Muscle layer of duodenum (tissue), 2 donors: ENCODE measurements at regions not wholly inside any gene's neighbourhood (a gene's known extent, or its start where the extent isn't known, plus 50 kb on each side); places are given as distances from the start of the nearest gene placed in this dataset.

Experiments
- H3K27ac ChIP-seq: one replicate; pipeline ENCODE4 v1.7.0; 2013; ENCODE audit warnings: mild to moderate bottlenecking, low read length
- H3K27me3 ChIP-seq: one replicate; pipeline ENCODE4 v1.7.0; 2013; ENCODE audit warnings: low read depth, mild to moderate bottlenecking, control low read depth, low read length
- H3K36me3 ChIP-seq, 2 donors: one replicate each; pipeline ENCODE4 v1.7.0; 2013; ENCODE audit warnings: low read length in 2 of 2, control low read depth in 1 of 2, mild to moderate bottlenecking in 1 of 2; ENCODE audit not compliant: insufficient read depth in 2 of 2, control insufficient read depth in 1 of 2
- H3K4me1 ChIP-seq, 2 donors: one replicate each; pipeline ENCODE4 v1.7.0; 2013; ENCODE audit warnings: low read length in 2 of 2, mild to moderate bottlenecking in 2 of 2, control low read depth in 1 of 2, moderate library complexity in 1 of 2; ENCODE audit not compliant: insufficient read depth in 2 of 2, control insufficient read depth in 1 of 2
- H3K4me3 ChIP-seq, 2 donors: one replicate each; pipeline ENCODE4 v1.7.0; 2013; ENCODE audit warnings: low read length in 2 of 2, low read depth in 1 of 2, mild to moderate bottlenecking in 1 of 2
- H3K9me3 ChIP-seq, 2 donors: one replicate each; pipeline ENCODE4 v1.7.0; 2013; ENCODE audit warnings: low read length in 2 of 2, control low read depth in 1 of 2, mild to moderate bottlenecking in 1 of 2; ENCODE audit not compliant: control insufficient read depth in 1 of 2
- donor health status: healthy.

DNA sequence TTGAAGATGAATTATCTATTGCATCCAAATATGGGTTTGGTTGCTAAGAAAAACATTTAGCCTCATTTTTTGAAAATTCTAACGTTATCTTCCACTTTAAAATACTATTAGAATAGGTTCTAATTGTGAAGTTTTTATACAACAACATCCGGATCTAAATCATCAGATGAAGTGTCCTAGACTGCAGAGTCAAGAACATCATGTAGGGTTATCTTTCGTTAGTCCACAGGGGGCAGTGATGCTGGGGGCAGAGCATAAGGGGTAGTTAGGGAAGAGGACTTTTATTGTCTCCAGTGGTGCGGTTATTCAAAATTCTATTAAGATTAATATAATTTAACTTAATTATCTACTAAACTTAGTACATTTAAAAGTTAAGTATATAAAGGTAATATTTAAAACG, 990.6 kb upstream of the PHF14 start:
- no peak overlapping the region for H3K4me3 ChIP-seq
- H3K9me3 ChIP-seq, result peaks cover 0 to 6% of the 10 kb centered on the region in 2 donors
- no peak overlapping the region for H3K27ac ChIP-seq
- H3K4me1 ChIP-seq, result no peaks in the 10 kb centered on the region
- no peaks in the 10 kb centered on the region for H3K36me3 ChIP-seq
- H3K27me3 ChIP-seq, result no peaks in the 10 kb centered on the region

- Histone ChIP-seq H3K4me3 (no peak overlapping the region), H3K36me3 (no peaks in the 10 kb centered on the region), H3K27ac (no peak overlapping the region)
These were observed 958.0 kb upstream of the PHF14 start for GRCh38 chr7:10015687-10016086.

DNA sequence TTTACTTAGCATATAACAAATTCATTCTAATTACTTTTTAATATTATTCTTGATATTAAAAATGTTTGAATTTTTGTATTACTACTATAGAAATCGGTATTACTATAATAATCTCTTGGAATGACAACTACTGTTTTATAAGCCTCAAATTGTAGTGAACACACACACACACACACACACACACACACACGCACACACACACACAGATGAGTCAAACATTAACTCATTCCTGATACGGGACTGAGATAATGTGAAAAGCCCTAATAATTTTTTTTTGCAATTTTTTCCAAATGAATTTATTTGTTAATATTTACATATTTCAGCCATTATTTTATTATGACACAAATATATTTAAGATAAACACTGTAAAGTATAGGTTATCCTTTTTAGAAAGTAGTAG, 951.2 kb upstream of the PHF14 start:
- H3K4me1 ChIP-seq, result no peaks in the 10 kb centered on the region

More at GRCh38 chr7:10015687-10016086, 958.0 kb upstream of the PHF14 start:
- H3K27me3 ChIP-seq, result no peaks in the 10 kb centered on the region
- H3K9me3 ChIP-seq, result no peaks in the 10 kb centered on the region
- H3K4me1 ChIP-seq, result no peaks in the 10 kb centered on the region

DNA sequence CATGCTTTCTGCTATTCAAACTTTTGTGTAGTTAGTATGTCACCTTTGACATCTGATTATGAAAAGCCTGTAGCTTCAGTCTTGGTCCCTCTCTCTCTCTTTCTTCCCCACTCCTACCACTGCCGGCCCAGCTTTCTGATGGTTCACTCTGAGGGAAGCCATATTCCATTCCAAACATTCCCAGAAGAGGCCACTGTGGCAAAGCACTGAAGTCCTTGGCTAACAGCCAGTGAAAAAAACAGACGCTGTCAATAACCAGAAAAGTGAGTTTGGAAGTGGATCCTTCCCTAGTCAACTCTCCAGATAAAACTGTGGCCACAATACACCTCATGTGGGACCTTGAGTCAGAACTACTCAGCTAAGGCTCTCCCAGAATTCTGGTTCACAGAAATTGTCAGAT, 950.7 kb upstream of the PHF14 start:
- no peaks in the 10 kb centered on the region for H3K36me3 ChIP-seq

More for the DNA sequence above, 951.2 kb upstream of the PHF14 start:
- Histone ChIP-seq H3K27ac (no peak overlapping the region), H3K36me3 (no peaks in the 10 kb centered on the region), H3K9me3 (no peaks in the 10 kb centered on the region), H3K4me3 (no peak overlapping the region), H3K27me3 (no peaks in the 10 kb centered on the region)

GRCh38 chr7:10034843-10035556, 938.7 kb upstream of the PHF14 start:
- Histone ChIP-seq H3K9me3 (no peaks in the 10 kb centered on the region), H3K27ac (no peak overlapping the region), H3K4me1 (no peaks in the 10 kb centered on the region), H3K27me3 (no peaks in the 10 kb centered on the region), H3K36me3 (no peaks in the 10 kb centered on the region), H3K4me3 (no peak overlapping the region)

More for the DNA sequence above, 950.7 kb upstream of the PHF14 start:
- no peaks in the 10 kb centered on the region for H3K9me3 ChIP-seq
- no peaks in the 10 kb centered on the region for H3K4me1 ChIP-seq
- no peak overlapping the region for H3K27ac ChIP-seq
- H3K27me3 ChIP-seq, result no peaks in the 10 kb centered on the region
- no peak overlapping the region for H3K4me3 ChIP-seq

DNA sequence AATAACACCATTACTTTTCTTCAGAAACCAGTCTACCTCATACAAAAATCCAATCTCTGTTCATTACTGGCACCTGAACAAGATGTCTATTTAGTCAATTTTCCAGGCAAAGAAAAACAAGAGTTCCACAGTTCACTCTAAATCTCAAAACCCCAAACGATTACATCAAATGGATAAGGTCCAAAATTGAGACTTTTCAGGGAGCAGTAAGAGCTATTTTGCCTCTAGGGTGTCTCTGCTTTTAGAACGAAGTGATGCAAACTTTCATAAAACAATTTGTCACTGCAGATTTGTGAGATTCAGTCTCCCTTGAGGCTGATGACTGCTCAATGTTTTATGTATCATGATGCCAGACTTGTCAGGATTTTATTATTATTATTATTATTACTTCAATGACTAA, 937.0 kb upstream of the PHF14 start:
- no peaks in the 10 kb centered on the region for H3K9me3 ChIP-seq
- H3K27me3 ChIP-seq, result no peaks in the 10 kb centered on the region
- no peaks in the 10 kb centered on the region for H3K36me3 ChIP-seq
- no peaks in the 10 kb centered on the region for H3K4me1 ChIP-seq
- no peak overlapping the region for H3K27ac ChIP-seq
- H3K4me3 ChIP-seq, result no peak overlapping the region

- Histone ChIP-seq H3K4me1 (no peaks in the 10 kb centered on the region), H3K27ac (no peak overlapping the region), H3K9me3 (no peaks in the 10 kb centered on the region), H3K36me3 (no peaks in the 10 kb centered on the region), H3K4me3 (no peak overlapping the region), H3K27me3 (no peaks in the 10 kb centered on the region)
These were observed 935.3 kb upstream of the PHF14 start for GRCh38 chr7:10038351-10038750.

- H3K27me3 ChIP-seq, result no peaks in the 10 kb centered on the region
- H3K4me1 ChIP-seq, result no peaks in the 10 kb centered on the region
- no peaks in the 10 kb centered on the region for H3K9me3 ChIP-seq
- no peak overlapping the region for H3K27ac ChIP-seq
- no peak overlapping the region for H3K4me3 ChIP-seq
- no peaks in the 10 kb centered on the region for H3K36me3 ChIP-seq
These were observed 933.0 kb upstream of the PHF14 start for GRCh38 chr7:10040674-10041073.

GRCh38 chr7:10070899-10071298, 902.8 kb upstream of the PHF14 start:
- Histone ChIP-seq H3K27me3 (no peaks in the 10 kb centered on the region), H3K27ac (no peak overlapping the region), H3K9me3 (no peaks in the 10 kb centered on the region), H3K4me1 (no peaks in the 10 kb centered on the region), H3K4me3 (no peak overlapping the region), H3K36me3 (no peaks in the 10 kb centered on the region)

GRCh38 chr7:10075866-10076265, 897.8 kb upstream of the PHF14 start:
- no peaks in the 10 kb centered on the region for H3K9me3 ChIP-seq
- no peak overlapping the region for H3K4me3 ChIP-seq
- no peak overlapping the region for H3K27ac ChIP-seq

GRCh38 chr7:10076660-10077300, 896.9 kb upstream of the PHF14 start:
- Histone ChIP-seq H3K27ac (no peak overlapping the region), H3K4me1 (no peaks in the 10 kb centered on the region), H3K27me3 (no peaks in the 10 kb centered on the region), H3K36me3 (no peaks in the 10 kb centered on the region), H3K9me3 (no peaks in the 10 kb centered on the region), H3K4me3 (no peak overlapping the region)

More at GRCh38 chr7:10075866-10076265, 897.8 kb upstream of the PHF14 start:
- H3K4me1 ChIP-seq, result no peaks in the 10 kb centered on the region
- H3K27me3 ChIP-seq, result no peaks in the 10 kb centered on the region
- no peaks in the 10 kb centered on the region for H3K36me3 ChIP-seq

DNA sequence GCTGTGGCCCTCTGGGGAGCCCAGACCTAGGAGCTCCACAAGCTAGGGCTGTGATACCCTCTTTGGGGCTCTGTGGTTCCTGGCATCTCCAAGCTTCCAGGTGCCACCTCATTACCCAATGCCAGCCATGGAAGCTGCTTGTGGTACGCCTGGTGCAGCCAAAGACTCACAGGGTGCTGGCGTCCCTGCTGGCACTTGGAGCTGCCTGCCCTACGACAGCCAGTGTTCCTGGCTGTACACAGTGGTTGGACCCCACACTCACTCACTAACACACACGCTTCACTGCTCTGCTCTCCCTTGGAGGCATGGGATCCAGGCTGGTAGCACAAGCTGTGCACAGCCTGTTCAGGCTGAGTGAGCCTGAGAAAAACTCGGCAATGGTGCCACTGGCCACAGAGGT, 894.1 kb upstream of the PHF14 start:
- Histone ChIP-seq H3K27me3 (no peaks in the 10 kb centered on the region), H3K4me1 (no peaks in the 10 kb centered on the region), H3K4me3 (no peak overlapping the region), H3K27ac (no peak overlapping the region), H3K9me3 (no peaks in the 10 kb centered on the region), H3K36me3 (no peaks in the 10 kb centered on the region)
